Liver (tissue), 6 donors: ENCODE measurements at regions not wholly inside any gene's neighbourhood (a gene's known extent, or its start where the extent isn't known, plus 50 kb on each side); places are given as distances from the start of the nearest gene placed in this dataset.

Experiments used
- DNase-seq: peaks from one replicate; pipeline ENCODE4 v3.0.0-alpha.2; 2017; ENCODE audit warnings: low spot score
- H3K27ac ChIP-seq, 2 donors: one replicate each; pipeline ENCODE4 v1.7.0; 2013; ENCODE audit warnings: inconsistent platforms in 2 of 2, low read length in 2 of 2, control low read depth in 1 of 2, low read depth in 1 of 2, mild to moderate bottlenecking in 1 of 2
- H3K27me3 ChIP-seq, 4 donors: one replicate each; pipeline versions ENCODE4 v1.6.1 to v1.7.0; 2013; ENCODE audit warnings: low read length in 3 of 4, inconsistent platforms in 1 of 4, mild to moderate bottlenecking in 1 of 4, moderate library complexity in 1 of 4; ENCODE audit not compliant: control insufficient read depth in 4 of 4, insufficient read depth in 4 of 4
- H3K36me3 ChIP-seq, 4 donors: one replicate each; pipeline versions ENCODE4 v1.6.1 to v1.7.0; 2013; ENCODE audit warnings: low read length in 3 of 4, mild to moderate bottlenecking in 3 of 4, low read depth in 1 of 4, moderate library complexity in 1 of 4; ENCODE audit not compliant: control insufficient read depth in 4 of 4, insufficient read depth in 3 of 4
- H3K4me1 ChIP-seq, 4 donors: one replicate each; pipeline versions ENCODE4 v1.6.1 to v1.7.0; 2013; ENCODE audit warnings: low read length in 3 of 4, mild to moderate bottlenecking in 3 of 4, moderate library complexity in 1 of 4; ENCODE audit not compliant: control insufficient read depth in 4 of 4, insufficient read depth in 4 of 4
- H3K4me3 ChIP-seq, 3 donors: one replicate each; pipeline versions ENCODE4 v1.6.1 to v1.7.0; 2013; ENCODE audit warnings: low read length in 3 of 3, control low read depth in 1 of 3, low read depth in 1 of 3, mild to moderate bottlenecking in 1 of 3
- H3K9ac ChIP-seq, 2 donors: one replicate each; pipeline ENCODE4 v1.7.0; 2013; ENCODE audit warnings: low read length in 2 of 2, mild to moderate bottlenecking in 2 of 2, moderate library complexity in 2 of 2, control low read depth in 1 of 2, low read depth in 1 of 2
- H3K9me3 ChIP-seq, 4 donors: one replicate each; pipeline versions ENCODE4 v1.6.1 to v1.7.0; 2013; ENCODE audit warnings: low read length in 3 of 4; ENCODE audit not compliant: control insufficient read depth in 4 of 4
- EGR1 ChIP-seq, 2 donors: IDR thresholded peaks; 2 replicates each; pipeline ENCODE4 v1.6.1; 2016 to 2018; ENCODE audit warnings: antibody characterized with exemption in 2 of 2, low read depth in 2 of 2
- FOXA2 ChIP-seq: IDR thresholded peaks from 2 replicates; pipeline ENCODE4 v1.6.1; 2016; ENCODE audit warnings: antibody characterized with exemption
- GABPA ChIP-seq, 2 donors: IDR thresholded peaks in 1 of 2; conservative IDR thresholded peaks in 1 of 2; 2 replicates each; pipeline ENCODE4 v1.6.1; 2016; ENCODE audit warnings: antibody characterized with exemption in 2 of 2, mild to moderate bottlenecking in 1 of 2, moderate library complexity in 1 of 2
- HNF4A ChIP-seq, 2 donors: conservative IDR thresholded peaks; 2 replicates each; pipeline ENCODE4 v1.6.1; 2016; ENCODE audit warnings: antibody characterized with exemption in 2 of 2, mild to moderate bottlenecking in 2 of 2
- HNF4G ChIP-seq: IDR thresholded peaks from 2 replicates; pipeline ENCODE4 v1.6.1; 2016; ENCODE audit warnings: antibody characterized with exemption
- JUND ChIP-seq, 2 donors: IDR thresholded peaks; 2 replicates each; pipeline ENCODE4 v1.6.1; 2016; ENCODE audit warnings: antibody characterized with exemption in 2 of 2
- NR2F2 ChIP-seq: IDR thresholded peaks from 2 replicates; pipeline ENCODE4 v1.6.1; 2016; ENCODE audit warnings: antibody characterized with exemption
- RAD21 ChIP-seq, 2 donors: IDR thresholded peaks; 2 replicates each; pipeline ENCODE4 v1.6.1; 2016; ENCODE audit warnings: antibody characterized with exemption in 2 of 2, mild to moderate bottlenecking in 2 of 2
- RXRA ChIP-seq, 2 donors: IDR thresholded peaks; 2 replicates each; pipeline ENCODE4 v1.6.1; 2017 to 2018; ENCODE audit warnings: antibody characterized with exemption in 2 of 2, mild to moderate bottlenecking in 1 of 2
- TAF1 ChIP-seq: conservative IDR thresholded peaks from 2 replicates; pipeline ENCODE4 v1.6.1; 2016; ENCODE audit warnings: antibody characterized with exemption, mild to moderate bottlenecking
- YY1 ChIP-seq: IDR thresholded peaks from 2 replicates; pipeline ENCODE4 v1.6.1; 2016; ENCODE audit warnings: antibody characterized with exemption, mild to moderate bottlenecking
- TF ChIP-seq, protein P1 (sequence below): IDR thresholded peaks from 2 replicates; pipeline ENCODE4 v1.6.1; 2016; ENCODE audit warnings: antibody characterized with exemption
- TF ChIP-seq, protein P2 (sequence below): IDR thresholded peaks from 2 replicates; pipeline ENCODE4 v1.6.1; 2016; ENCODE audit warnings: antibody characterized with exemption
- TF ChIP-seq, protein P3 (sequence below): IDR thresholded peaks from 2 replicates; pipeline ENCODE4 v1.6.1; 2016; ENCODE audit warnings: antibody characterized with exemption, mild to moderate bottlenecking
- TF ChIP-seq, protein P4 (sequence below): IDR thresholded peaks from 2 replicates; pipeline ENCODE4 v1.6.1; 2016; ENCODE audit warnings: antibody characterized with exemption
- donor health status: healthy.
- donor health status: healthy.
- donor health status: healthy.

DNA sequence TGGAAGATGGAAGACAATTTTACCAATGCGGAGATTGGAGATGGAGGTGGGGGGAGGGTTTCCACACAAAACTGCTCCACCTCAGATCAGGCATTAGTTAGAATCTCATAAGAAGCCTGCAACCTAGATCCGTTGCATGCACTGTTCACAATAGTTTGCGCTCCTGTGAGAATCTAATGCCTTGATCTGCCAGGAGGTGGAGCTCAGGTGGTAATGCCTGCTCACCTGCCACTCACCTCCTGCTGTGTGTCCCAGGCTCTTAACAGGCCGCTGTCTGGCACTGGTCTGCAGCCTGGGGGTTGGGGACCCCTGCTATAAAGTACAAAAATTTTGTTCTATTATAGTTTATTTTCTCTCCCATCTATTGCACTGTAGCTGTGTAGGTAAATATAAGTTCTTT lies 84.9 kb upstream of the FOXG1 start (continued):
- TF ChIP-seq YY1 (no peak), RAD21 (IDR thresholded peaks at IDR 0.05) (no peak), EGR1 (IDR thresholded peaks at IDR 0.05; ENCODE audit: low read depth in 2 of 2) (no peak)
- TF ChIP-seq, protein P1, sequence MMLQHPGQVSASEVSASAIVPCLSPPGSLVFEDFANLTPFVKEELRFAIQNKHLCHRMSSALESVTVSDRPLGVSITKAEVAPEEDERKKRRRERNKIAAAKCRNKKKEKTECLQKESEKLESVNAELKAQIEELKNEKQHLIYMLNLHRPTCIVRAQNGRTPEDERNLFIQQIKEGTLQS = no peak
- TF ChIP-seq, protein P2, sequence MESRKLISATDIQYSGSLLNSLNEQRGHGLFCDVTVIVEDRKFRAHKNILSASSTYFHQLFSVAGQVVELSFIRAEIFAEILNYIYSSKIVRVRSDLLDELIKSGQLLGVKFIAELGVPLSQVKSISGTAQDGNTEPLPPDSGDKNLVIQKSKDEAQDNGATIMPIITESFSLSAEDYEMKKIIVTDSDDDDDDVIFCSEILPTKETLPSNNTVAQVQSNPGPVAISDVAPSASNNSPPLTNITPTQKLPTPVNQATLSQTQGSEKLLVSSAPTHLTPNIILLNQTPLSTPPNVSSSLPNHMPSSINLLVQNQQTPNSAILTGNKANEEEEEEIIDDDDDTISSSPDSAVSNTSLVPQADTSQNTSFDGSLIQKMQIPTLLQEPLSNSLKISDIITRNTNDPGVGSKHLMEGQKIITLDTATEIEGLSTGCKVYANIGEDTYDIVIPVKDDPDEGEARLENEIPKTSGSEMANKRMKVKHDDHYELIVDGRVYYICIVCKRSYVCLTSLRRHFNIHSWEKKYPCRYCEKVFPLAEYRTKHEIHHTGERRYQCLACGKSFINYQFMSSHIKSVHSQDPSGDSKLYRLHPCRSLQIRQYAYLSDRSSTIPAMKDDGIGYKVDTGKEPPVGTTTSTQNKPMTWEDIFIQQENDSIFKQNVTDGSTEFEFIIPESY = no peak

DNA sequence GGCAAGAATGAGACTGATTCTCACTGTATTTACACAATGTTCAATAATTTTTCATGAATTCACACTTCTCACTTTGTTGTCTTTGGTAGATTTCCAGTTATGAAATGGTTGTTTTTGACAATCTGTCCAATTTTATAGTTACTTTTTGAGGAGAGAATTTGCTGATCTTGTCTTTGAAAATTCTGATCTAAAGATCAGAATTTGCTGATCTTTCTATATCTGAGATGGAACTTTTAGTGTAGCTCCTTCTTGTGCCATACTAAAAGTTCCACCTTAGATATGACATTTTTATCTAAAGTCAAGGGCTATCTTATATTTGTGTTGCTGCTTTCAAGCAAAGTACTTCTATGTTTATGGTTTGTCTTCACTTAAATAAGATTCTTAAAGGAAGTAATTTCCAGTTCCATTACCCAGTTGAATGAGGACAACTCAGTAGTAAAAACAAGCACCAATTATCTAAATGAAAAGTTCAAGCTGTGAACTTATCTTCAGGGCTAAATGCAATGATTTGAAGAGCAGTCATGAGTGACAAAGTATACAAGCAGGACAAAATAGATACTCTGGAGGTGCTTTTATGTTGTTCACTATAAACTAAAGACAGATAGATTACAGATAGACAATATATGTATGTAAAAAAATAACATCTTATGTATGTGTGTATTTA lies 76.4 kb upstream of the FOXG1 start:
- Histone ChIP-seq H3K4me1 (no peaks in the 10 kb centered on the region), H3K9ac (no peak overlapping the region), H3K27me3 (no peaks in the 10 kb centered on the region), H3K4me3 (no peak overlapping the region), H3K27ac (no peak overlapping the region), H3K9me3 (no peaks in the 10 kb centered on the region), H3K36me3 (no peaks in the 10 kb centered on the region)
- no peak for TF ChIP-seq RAD21 (IDR thresholded peaks at IDR 0.05)
- TF ChIP-seq HNF4G = no peak
- TF ChIP-seq FOXA2 = no peak
- no peak for DNase-seq

DNA sequence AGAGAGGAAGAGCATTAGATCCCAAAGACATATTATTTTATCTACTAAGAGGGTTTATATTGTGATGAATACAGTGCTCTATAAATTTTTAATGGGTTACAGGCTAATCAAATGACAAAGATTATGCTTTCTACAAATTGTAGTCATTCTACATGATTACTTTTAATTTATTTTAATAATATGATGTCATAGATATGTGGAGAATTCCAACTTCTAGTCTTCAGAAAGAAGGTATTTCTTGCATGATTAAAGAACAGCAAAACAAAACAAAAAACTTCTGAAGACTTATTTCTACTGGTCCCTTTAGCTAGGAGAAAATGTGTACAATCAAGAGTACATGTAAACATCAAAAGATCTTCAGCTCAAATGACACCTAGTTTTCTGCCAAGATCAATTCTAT lies 71.5 kb upstream of the FOXG1 start:
- Histone ChIP-seq H3K9ac (no peak overlapping the region), H3K36me3 (no peaks in the 10 kb centered on the region), H3K9me3 (no peaks in the 10 kb centered on the region), H3K4me3 (no peak overlapping the region), H3K27ac (no peak overlapping the region), H3K27me3 (no peaks in the 10 kb centered on the region), H3K4me1 (no peaks in the 10 kb centered on the region)
- no peak for DNase-seq
- TF ChIP-seq YY1 (no peak), JUND (IDR thresholded peaks at IDR 0.05) (no peak), TAF1 (no peak), FOXA2 (no peak), GABPA (IDR thresholded peaks at IDR 0.05 in 1 of 2, conservative IDR thresholded peaks at IDR 0.05 in 1 of 2) (no peak), HNF4G (no peak), EGR1 (IDR thresholded peaks at IDR 0.05; ENCODE audit: low read depth in 2 of 2) (no peak), HNF4A (conservative IDR thresholded peaks at IDR 0.05) (no peak), NR2F2 (no peak), RXRA (IDR thresholded peaks at IDR 0.05) (no peak)
- TF ChIP-seq, protein P3, sequence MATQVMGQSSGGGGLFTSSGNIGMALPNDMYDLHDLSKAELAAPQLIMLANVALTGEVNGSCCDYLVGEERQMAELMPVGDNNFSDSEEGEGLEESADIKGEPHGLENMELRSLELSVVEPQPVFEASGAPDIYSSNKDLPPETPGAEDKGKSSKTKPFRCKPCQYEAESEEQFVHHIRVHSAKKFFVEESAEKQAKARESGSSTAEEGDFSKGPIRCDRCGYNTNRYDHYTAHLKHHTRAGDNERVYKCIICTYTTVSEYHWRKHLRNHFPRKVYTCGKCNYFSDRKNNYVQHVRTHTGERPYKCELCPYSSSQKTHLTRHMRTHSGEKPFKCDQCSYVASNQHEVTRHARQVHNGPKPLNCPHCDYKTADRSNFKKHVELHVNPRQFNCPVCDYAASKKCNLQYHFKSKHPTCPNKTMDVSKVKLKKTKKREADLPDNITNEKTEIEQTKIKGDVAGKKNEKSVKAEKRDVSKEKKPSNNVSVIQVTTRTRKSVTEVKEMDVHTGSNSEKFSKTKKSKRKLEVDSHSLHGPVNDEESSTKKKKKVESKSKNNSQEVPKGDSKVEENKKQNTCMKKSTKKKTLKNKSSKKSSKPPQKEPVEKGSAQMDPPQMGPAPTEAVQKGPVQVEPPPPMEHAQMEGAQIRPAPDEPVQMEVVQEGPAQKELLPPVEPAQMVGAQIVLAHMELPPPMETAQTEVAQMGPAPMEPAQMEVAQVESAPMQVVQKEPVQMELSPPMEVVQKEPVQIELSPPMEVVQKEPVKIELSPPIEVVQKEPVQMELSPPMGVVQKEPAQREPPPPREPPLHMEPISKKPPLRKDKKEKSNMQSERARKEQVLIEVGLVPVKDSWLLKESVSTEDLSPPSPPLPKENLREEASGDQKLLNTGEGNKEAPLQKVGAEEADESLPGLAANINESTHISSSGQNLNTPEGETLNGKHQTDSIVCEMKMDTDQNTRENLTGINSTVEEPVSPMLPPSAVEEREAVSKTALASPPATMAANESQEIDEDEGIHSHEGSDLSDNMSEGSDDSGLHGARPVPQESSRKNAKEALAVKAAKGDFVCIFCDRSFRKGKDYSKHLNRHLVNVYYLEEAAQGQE = no peak
- TF ChIP-seq, protein P4, sequence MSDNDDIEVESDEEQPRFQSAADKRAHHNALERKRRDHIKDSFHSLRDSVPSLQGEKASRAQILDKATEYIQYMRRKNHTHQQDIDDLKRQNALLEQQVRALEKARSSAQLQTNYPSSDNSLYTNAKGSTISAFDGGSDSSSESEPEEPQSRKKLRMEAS = no peak
